Thyroid gland (tissue), 4 donors: ENCODE measurements at regions not wholly inside any gene's neighbourhood (a gene's known extent, or its start where the extent isn't known, plus 50 kb on each side); places are given as distances from the start of the nearest gene placed in this dataset.
A peak's percentile ranks its signal among the peaks of the same experiment; 100 is the strongest.

ENCODE experiments used
- DNase-seq, 2 donors: peaks; one replicate each; pipeline ENCODE4 v3.0.0-alpha.2; 2019
- H3K27ac ChIP-seq, 3 donors: fragments of 200-600 bp; sonication (generic); 1 replicate in 2 of 3; 2 replicates in 1 of 3; pipeline ENCODE4 v1.5.1; 2016 to 2019; ENCODE audit warnings: mild to moderate bottlenecking in 1 of 3, moderate library complexity in 1 of 3
- H3K27me3 ChIP-seq: fragments of 200-600 bp; sonication (generic); one replicate; pipeline ENCODE4 v1.5.1; 2019
- H3K36me3 ChIP-seq, 2 donors: fragments of 200-600 bp; sonication (generic); one replicate each; pipeline ENCODE4 v1.5.1; 2016 to 2019
- H3K4me1 ChIP-seq, 2 donors: fragments of 200-600 bp; sonication (generic); one replicate each; pipeline ENCODE4 v1.5.1; 2017 to 2019
- H3K4me3 ChIP-seq, 3 donors: fragments of 200-600 bp; sonication (generic); replicated peaks in 1 of 3; 1 replicate in 2 of 3; 2 replicates in 1 of 3; pipeline ENCODE4 v1.5.1; 2016; ENCODE audit warnings: mild to moderate bottlenecking in 1 of 3
- H3K9me3 ChIP-seq: fragments of 200-600 bp; sonication (generic); one replicate; pipeline ENCODE4 v1.5.1; 2017
- POLR2A ChIP-seq, 2 donors: fragments of 450-650 bp; IDR thresholded peaks; one replicate each; pipeline ENCODE4 v1.6.1; 2017; ENCODE audit warnings: antibody characterized with exemption in 2 of 2, mild to moderate bottlenecking in 2 of 2, moderate library complexity in 1 of 2
- WGBS, 2 donors: methylation state at CpG; one replicate each; pipeline ENCODE4 v1.1.5; 2017; 5-methylcytosine and 5-hydroxymethylcytosine counted together
- intact Hi-C: fragments of 100-400 bp; cut with DNase I; formaldehyde crosslinking; loops from one replicate; pipeline ENCODE4 v1.15.1; 2023
- TF ChIP-seq, protein P1 (sequence below), 6 experiments: fragments of 200-600 bp in 3 of 6; fragments of 450-650 bp in 3 of 6; sonication (generic) in 3 of 6; IDR thresholded peaks; one replicate each; pipeline ENCODE4 v1.5.1; 2016 to 2019; ENCODE audit warnings: antibody characterized with exemption in 6 of 6, mild to moderate bottlenecking in 2 of 6, inconsistent platforms in 1 of 6, moderate library complexity in 1 of 6

DNA sequence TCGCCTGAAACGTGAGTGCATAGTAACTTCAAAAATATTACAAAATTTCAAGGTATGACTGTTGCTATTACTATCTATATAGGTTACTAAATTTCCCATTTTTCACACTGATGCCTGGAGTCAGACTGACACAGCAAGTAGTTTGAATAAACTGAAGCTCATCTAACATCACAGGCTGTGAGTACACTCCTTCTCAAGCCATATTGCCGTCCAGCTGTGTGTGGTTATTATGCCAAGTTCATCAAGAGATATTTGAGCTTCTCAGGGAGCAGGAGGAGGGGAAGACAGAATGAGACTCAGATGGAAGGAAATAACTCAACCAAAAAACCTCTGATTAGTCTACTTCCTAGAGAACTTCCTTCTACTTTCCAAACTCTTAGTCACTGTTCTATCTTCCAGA lies 473.9 kb downstream of the TOX3 start:
- intact Hi-C loops = no loop called here
- TF ChIP-seq POLR2A (IDR thresholded peaks at IDR 0.05) = no peak
- TF ChIP-seq, protein P1, sequence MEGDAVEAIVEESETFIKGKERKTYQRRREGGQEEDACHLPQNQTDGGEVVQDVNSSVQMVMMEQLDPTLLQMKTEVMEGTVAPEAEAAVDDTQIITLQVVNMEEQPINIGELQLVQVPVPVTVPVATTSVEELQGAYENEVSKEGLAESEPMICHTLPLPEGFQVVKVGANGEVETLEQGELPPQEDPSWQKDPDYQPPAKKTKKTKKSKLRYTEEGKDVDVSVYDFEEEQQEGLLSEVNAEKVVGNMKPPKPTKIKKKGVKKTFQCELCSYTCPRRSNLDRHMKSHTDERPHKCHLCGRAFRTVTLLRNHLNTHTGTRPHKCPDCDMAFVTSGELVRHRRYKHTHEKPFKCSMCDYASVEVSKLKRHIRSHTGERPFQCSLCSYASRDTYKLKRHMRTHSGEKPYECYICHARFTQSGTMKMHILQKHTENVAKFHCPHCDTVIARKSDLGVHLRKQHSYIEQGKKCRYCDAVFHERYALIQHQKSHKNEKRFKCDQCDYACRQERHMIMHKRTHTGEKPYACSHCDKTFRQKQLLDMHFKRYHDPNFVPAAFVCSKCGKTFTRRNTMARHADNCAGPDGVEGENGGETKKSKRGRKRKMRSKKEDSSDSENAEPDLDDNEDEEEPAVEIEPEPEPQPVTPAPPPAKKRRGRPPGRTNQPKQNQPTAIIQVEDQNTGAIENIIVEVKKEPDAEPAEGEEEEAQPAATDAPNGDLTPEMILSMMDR (IDR thresholded peaks at IDR 0.05) = no peak

DNA sequence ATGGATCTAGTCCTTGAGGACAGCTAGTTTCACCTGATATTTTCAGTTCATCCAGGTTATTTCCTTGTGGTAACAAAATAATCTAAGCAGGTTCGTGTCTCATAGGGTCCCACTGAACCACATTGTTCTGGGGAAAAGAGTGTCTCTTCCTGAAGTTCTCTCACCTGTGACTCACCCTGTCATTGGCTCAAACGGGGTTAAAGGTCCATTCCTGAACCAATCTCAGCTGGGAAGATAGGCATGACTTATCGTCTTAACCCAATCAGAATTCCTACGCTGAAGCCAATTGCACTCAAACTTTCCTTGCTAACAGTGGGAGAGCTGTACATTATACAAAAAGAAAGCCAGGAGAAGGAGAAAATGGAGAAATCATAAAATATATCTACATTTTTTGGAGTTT lies 475.8 kb downstream of the TOX3 start:
- no peak overlapping the region for H3K4me3 ChIP-seq
- WGBS, 2 donors = 75 to 82% methylated on average over 4 of the region's 4 CpGs
- no peaks in the 10 kb centered on the region for H3K4me1 ChIP-seq
- H3K27me3 ChIP-seq = no peaks in the 10 kb centered on the region
- no peaks in the 10 kb centered on the region for H3K36me3 ChIP-seq
- DNase-seq = no peak
- TF ChIP-seq, protein P1 (IDR thresholded peaks at IDR 0.05) = no peak
- TF ChIP-seq POLR2A (IDR thresholded peaks at IDR 0.05) = no peak
- no peaks in the 10 kb centered on the region for H3K9me3 ChIP-seq
- no peak overlapping the region for H3K27ac ChIP-seq
- intact Hi-C loops = no loop called here

More for the DNA sequence above, 473.9 kb downstream of the TOX3 start:
- H3K27me3 ChIP-seq = no peaks in the 10 kb centered on the region
- H3K36me3 ChIP-seq = no peaks in the 10 kb centered on the region
- H3K9me3 ChIP-seq = no peaks in the 10 kb centered on the region
- DNase-seq = no peak
- no peak overlapping the region for H3K27ac ChIP-seq
- no peak overlapping the region for H3K4me3 ChIP-seq
- 79 to 80% methylated on average over 3 of the region's 3 CpGs for WGBS, 2 donors
- H3K4me1 ChIP-seq = no peaks in the 10 kb centered on the region

DNA sequence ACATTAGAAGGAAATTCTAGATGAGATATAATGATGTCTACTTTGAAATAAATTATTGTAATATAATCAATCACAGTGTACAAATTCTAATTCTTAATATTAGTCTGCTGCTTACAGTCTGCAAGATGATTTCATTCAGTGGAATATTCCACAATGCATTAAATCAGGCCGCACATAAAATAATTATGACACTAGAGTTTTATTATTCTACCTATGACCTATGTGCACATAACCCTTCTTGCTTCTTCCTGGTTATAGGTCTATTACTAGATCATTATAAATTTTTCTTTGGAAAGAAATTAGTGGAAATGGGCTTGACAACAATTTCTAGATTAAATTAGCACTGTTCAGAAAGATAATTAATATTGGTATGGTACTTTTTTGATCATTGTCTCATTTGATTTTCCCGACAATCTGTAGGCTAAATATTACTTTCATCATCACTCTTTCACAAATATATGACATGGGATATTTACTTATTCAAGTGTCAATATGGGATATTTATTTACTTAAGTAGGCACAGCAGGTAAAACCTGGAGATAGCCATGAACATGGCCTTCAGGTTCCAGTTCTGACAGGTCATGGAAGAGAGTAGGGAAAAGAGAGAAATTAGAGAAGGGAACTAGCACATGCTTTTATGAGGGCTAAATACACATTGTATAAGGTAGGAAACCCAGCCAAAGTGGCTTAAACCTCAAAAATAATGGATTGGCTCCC lies 476.4 kb downstream of the TOX3 start:
- intact Hi-C loops = no loop called here
- TF ChIP-seq, protein P1 (IDR thresholded peaks at IDR 0.05) = no peak
- no peak for TF ChIP-seq POLR2A (IDR thresholded peaks at IDR 0.05)
- DNase-seq = no peak
- H3K27me3 ChIP-seq = no peaks in the 10 kb centered on the region
- H3K4me1 ChIP-seq = no peaks in the 10 kb centered on the region
- WGBS, 2 donors = 93 to 95% methylated on average over 2 of the region's 2 CpGs
- H3K9me3 ChIP-seq = no peaks in the 10 kb centered on the region
- H3K36me3 ChIP-seq = no peaks in the 10 kb centered on the region
- H3K4me3 ChIP-seq = no peak overlapping the region
- no peak overlapping the region for H3K27ac ChIP-seq

DNA sequence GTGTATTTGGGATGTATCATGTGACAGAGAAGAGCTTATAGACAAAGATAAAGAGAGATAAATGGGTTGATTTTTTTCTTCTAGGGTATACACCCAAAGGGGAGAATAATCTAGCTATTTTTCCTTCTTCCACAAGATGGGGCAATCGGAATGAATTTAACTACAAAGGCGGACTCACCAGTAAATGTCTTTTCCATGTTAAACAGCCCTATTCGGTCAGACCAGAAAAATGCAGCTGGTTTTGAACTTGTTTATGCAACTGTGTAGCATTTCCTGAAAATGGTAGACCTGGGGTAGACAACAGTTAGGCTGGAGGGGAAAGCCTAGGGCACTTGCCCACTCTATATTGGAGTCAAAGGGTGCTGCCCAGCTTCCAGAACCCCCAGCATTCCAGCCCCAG lies 477.1 kb downstream of the TOX3 start:
- intact Hi-C loops = no loop called here
- DNase-seq = no peak
- Histone ChIP-seq H3K27me3 (no peaks in the 10 kb centered on the region), H3K4me1 (no peaks in the 10 kb centered on the region), H3K9me3 (no peaks in the 10 kb centered on the region), H3K4me3 (no peak overlapping the region), H3K27ac (no peak overlapping the region), H3K36me3 (no peaks in the 10 kb centered on the region)
- no peak for TF ChIP-seq POLR2A (IDR thresholded peaks at IDR 0.05)
- TF ChIP-seq, protein P1 (IDR thresholded peaks at IDR 0.05) = no peak
- WGBS, 2 donors = 46 to 47% methylated on average over 3 of the region's 3 CpGs

DNA sequence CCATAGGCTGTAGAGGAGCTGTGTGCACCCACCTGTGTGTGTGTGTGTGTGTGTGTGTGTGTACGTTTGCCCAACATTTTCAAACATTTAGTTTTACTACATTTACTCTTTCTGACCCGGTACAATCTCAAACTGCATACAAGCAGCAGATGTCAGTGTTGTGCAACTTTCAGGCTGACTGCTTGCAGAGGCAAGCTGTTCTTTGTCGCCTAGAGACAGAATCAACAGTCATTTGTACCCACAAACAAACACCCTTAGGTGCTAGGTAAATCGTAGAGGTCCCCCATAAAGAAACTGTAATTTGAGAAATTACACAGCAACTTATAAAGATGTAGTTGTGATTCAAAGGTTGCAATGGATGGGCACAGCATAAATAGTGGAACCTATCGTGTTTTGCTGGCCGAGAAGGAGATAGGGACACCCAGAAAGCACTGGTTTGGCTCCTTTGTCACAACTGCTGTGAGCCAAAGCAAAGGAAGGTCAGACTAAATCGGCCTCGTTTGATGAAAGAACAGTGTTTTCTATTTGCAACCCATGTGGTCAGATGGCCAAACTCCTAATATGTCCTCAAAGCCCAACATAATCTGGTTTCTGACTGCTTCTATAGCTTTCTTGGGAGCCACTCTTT lies 478.4 kb downstream of the TOX3 start:
- Histone ChIP-seq H3K27me3 (no peaks in the 10 kb centered on the region), H3K4me1 (no peaks in the 10 kb centered on the region), H3K9me3 (no peaks in the 10 kb centered on the region), H3K27ac (no peak overlapping the region), H3K4me3 (no peak overlapping the region), H3K36me3 (no peaks in the 10 kb centered on the region)
- 21 to 28% methylated on average over 8 of the region's 8 CpGs for WGBS, 2 donors
- DNase-seq = peak; percentile 8 to 18
- TF ChIP-seq, protein P1 (IDR thresholded peaks at IDR 0.05) = peak in 3 of 6 experiments; percentile 24 to 32 (median 29)
- TF ChIP-seq POLR2A (IDR thresholded peaks at IDR 0.05) = no peak
- intact Hi-C loops = no loop called here
